Karpas-422 (cell line): ENCODE measurements at regions not wholly inside any gene's neighbourhood (a gene's known extent, or its start where the extent isn't known, plus 50 kb on each side); places are given as distances from the start of the nearest gene placed in this dataset.
"Not testable (repeated sequence)": the region's sequence is repeated elsewhere in the genome, so short reads cannot be mapped to it uniquely, and the experiment has no call there.

Experiments used
- DNase-seq: peaks from one replicate; pipeline ENCODE4 v3.0.0-alpha.2; 2015
- H2AFZ ChIP-seq: fragments of 200-600 bp; sonication (generic); 2 replicates; pipeline ENCODE4 v1.6.1; 2014; ENCODE audit warnings: antibody characterized with exemption, low read length, mixed read lengths
- H3K27ac ChIP-seq: fragments of 200-600 bp; sonication (generic); 2 replicates; pipeline ENCODE4 v1.5.1; 2014; ENCODE audit warnings: mild to moderate bottlenecking, low read length, moderate library complexity
- H3K27me3 ChIP-seq: fragments of 200-600 bp; sonication (generic); 2 replicates; pipeline ENCODE4 v1.6.1; 2014; ENCODE audit warnings: low read length, mixed read lengths
- H3K36me3 ChIP-seq: fragments of 200-600 bp; sonication (generic); 2 replicates; pipeline ENCODE4 v1.6.1; 2014; ENCODE audit warnings: low read length, mixed read lengths; ENCODE audit not compliant: insufficient read depth
- H3K4me1 ChIP-seq: fragments of 200-600 bp; sonication (generic); 2 replicates; pipeline ENCODE4 v1.6.1; 2014; ENCODE audit warnings: mild to moderate bottlenecking, low read length, mixed read lengths
- H3K4me2 ChIP-seq: fragments of 200-600 bp; sonication (generic); 2 replicates; pipeline ENCODE4 v1.6.1; 2014; ENCODE audit warnings: low read length, low read depth, mild to moderate bottlenecking; ENCODE audit not compliant: poor library complexity, severe bottlenecking
- H3K4me3 ChIP-seq: fragments of 200-600 bp; sonication (generic); 2 replicates; pipeline ENCODE4 v1.5.1; 2014; ENCODE audit warnings: mild to moderate bottlenecking, antibody characterized with exemption, low read length, mixed read lengths
- H3K79me2 ChIP-seq: fragments of 200-600 bp; sonication (generic); 2 replicates; pipeline ENCODE4 v1.6.1; 2014; ENCODE audit warnings: mild to moderate bottlenecking, low read length, mixed read lengths
- H3K9ac ChIP-seq: fragments of 200-600 bp; sonication (generic); 2 replicates; pipeline ENCODE4 v1.6.0; 2014; ENCODE audit warnings: low read length
- H3K9me2 ChIP-seq: fragments of 200-600 bp; sonication (generic), shearing (Covaris generic); replicated peaks from 2 replicates; pipeline ENCODE4 v1.6.0; 2014; ENCODE audit warnings: mild to moderate bottlenecking, low read length, moderate library complexity; ENCODE audit not compliant: insufficient read depth
- H3K9me3 ChIP-seq: fragments of 300-700, 200-600 bp; sonication (generic); 2 replicates; pipeline ENCODE4 v1.6.1; 2014; ENCODE audit warnings: low read length, mixed read lengths
- H4K20me1 ChIP-seq: fragments of 200-600 bp; sonication (generic); 2 replicates; pipeline ENCODE4 v1.6.1; 2014; ENCODE audit warnings: mild to moderate bottlenecking, antibody characterized with exemption, low read length, low read depth; ENCODE audit not compliant: insufficient read depth

DNA sequence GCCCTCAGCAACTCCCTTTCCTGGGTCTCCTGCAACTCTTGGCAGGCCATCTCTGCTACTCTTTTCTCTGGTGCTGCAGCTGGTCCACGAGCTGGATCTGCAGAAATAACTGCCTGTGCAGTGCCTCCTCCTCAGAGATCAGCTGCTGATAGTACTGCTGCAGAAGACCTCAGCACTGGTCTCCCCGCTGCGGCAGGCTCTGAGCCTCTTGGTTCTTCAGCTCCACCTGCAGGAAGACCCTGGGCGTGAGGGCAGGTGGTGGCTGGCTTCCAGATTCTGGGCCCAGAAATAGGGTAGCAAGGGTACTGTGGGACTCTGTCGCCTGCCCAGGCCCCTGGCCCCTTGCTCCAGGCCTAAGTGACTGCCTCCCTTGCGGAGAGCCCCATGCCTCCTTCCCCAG is 79.7 kb upstream of the C2CD4B start:
- Histone ChIP-seq H3K9me3 (no peaks in the 10 kb centered on the region), H3K79me2 (no peaks in the 10 kb centered on the region), H3K9me2 (no peaks in the 10 kb centered on the region), H3K27ac (no peak overlapping the region), H3K4me2 (no peak overlapping the region), H3K9ac (no peak overlapping the region), H3K4me3 (no peak overlapping the region), H3K36me3 (0 out of 2 replicates have a peak, but pooled peaks cover 3% of the 10 kb centered on the region), H3K4me1 (no peaks in the 10 kb centered on the region), H4K20me1 (no peaks in the 10 kb centered on the region), H3K27me3 (no peaks in the 10 kb centered on the region), H2AFZ (no peak overlapping the region)
- DNase-seq = no peak

DNA sequence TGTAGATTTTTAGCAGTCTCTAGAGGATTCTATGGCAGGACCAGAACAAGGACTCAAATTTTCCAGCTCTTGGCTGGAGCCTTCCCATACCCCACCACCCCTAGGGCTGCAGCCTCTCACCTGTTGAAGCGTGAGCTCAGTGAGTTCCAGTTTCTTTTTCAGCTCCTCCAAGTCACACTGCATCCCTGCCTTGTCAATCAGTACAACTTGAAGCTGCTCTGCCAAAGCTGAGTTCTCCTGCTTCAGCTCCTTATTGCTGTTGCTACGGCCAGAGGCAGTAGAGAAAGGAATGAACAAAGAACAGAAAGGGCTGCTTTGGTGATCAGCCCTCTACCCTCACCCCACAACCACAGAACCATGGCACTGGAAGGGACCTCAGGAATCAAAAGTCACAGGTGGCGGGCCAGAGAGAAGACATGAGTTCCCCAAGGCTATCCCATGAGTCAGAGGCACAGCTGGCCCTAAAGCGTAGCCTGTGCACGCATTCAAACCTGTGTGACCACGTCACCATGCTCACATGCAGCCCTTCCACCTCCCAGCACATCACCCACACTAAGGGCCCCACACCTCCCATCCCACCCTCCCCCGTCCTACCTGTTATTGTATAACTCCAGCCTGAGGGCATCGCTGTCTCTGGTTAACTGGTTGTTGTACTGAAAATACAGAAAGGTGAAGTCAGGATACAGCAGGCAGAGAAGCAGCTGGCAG is 83.3 kb upstream of the C2CD4B start:
- Histone ChIP-seq H3K9me3 (no peaks in the 10 kb centered on the region), H3K4me3 (no peak overlapping the region), H3K4me2 (no peak overlapping the region), H3K27ac (no peak overlapping the region), H3K27me3 (no peaks in the 10 kb centered on the region), H3K9me2 (no peaks in the 10 kb centered on the region), H3K4me1 (no peaks in the 10 kb centered on the region), H2AFZ (no peak overlapping the region), H3K36me3 (no peaks in the 10 kb centered on the region), H3K79me2 (no peaks in the 10 kb centered on the region), H3K9ac (no peak overlapping the region), H4K20me1 (no peaks in the 10 kb centered on the region)
- DNase-seq = no peak

DNA sequence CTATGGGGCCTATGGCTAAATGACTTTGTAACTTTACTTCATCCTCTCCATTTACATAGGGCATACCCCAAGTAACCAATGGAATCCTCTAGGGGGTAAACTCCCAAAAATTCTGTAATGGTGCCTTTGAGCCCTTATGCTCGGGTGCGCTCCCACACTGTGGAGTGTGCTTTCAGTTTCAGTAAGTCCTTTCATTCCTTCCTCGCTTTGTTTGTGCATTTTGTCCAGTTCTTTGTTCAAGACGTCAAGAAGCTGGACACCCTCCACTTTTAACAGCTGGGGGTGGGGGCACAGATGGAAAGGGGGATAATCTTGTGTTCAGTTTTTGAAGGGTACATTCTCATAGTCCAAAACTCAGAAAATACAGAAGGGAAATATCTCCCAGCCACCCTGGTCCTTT is 84.4 kb upstream of the C2CD4B start:
- Histone ChIP-seq H4K20me1 (no peaks in the 10 kb centered on the region), H3K4me2 (no peak overlapping the region), H3K79me2 (no peaks in the 10 kb centered on the region), H3K9ac (no peak overlapping the region), H3K4me1 (no peaks in the 10 kb centered on the region), H3K9me3 (no peaks in the 10 kb centered on the region), H3K36me3 (no peaks in the 10 kb centered on the region), H3K4me3 (no peak overlapping the region), H3K27me3 (no peaks in the 10 kb centered on the region), H3K27ac (no peak overlapping the region), H2AFZ (no peak overlapping the region), H3K9me2 (no peaks in the 10 kb centered on the region)
- DNase-seq = no peak

DNA sequence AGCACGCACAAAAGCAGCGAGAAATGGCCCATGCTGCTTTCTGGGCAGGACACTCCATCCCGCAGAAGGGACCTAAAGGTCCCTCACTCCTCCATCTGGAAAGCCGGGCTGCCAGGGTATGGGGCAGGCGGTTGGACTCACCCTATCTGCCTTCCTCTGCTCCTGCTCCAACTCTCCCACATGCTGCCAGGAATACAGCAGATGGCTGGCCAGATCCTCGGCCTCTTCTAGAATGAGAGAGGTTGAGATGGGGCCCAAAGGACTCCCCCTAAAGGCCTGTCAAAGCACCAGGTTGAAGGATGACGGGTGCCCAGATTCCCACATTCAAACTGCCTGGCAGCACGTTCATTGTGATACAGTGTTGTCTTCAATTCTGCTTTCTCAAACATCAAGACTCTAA is 85.1 kb upstream of the C2CD4B start:
- no peak overlapping the region for H2AFZ ChIP-seq
- no peaks in the 10 kb centered on the region for H3K36me3 ChIP-seq
- no peaks in the 10 kb centered on the region for H3K4me1 ChIP-seq
- H3K4me2 ChIP-seq = no peak overlapping the region
- DNase-seq = no peak
- H3K27me3 ChIP-seq = no peaks in the 10 kb centered on the region
- H3K27ac ChIP-seq = no peak overlapping the region
- no peaks in the 10 kb centered on the region for H3K79me2 ChIP-seq
- no peak overlapping the region for H3K9ac ChIP-seq
- H3K9me2 ChIP-seq = no peaks in the 10 kb centered on the region
- H4K20me1 ChIP-seq = no peaks in the 10 kb centered on the region
- H3K4me3 ChIP-seq = no peak overlapping the region
- no peaks in the 10 kb centered on the region for H3K9me3 ChIP-seq

DNA sequence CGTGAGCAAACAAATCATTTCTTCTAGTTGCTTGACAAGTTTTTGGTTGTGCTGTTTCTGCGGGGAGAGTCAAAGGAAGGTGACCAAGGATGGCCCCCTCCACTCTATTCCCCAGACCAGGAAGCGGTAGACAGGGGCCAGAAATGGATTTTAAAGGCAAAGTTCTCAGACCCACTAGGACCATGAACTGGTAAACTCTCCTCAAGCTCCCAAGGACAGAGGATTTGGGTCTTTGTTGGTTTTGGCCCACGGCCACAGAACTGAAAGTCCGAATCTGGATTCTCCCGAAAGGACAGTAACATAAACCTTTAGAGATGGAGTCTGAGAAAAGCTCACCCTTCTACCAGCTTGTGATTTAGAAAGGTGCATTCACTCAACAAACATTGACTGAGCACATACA is 85.9 kb upstream of the C2CD4B start:
- H4K20me1 ChIP-seq = no peaks in the 10 kb centered on the region
- no peak overlapping the region for H2AFZ ChIP-seq
- no peaks in the 10 kb centered on the region for H3K4me1 ChIP-seq
- no peak for DNase-seq
- no peak overlapping the region for H3K4me3 ChIP-seq
- no peaks in the 10 kb centered on the region for H3K9me3 ChIP-seq
- H3K4me2 ChIP-seq = no peak overlapping the region
- no peak overlapping the region for H3K9ac ChIP-seq
- H3K27ac ChIP-seq = no peak overlapping the region
- no peaks in the 10 kb centered on the region for H3K36me3 ChIP-seq
- H3K27me3 ChIP-seq = no peaks in the 10 kb centered on the region
- no peaks in the 10 kb centered on the region for H3K9me2 ChIP-seq
- no peaks in the 10 kb centered on the region for H3K79me2 ChIP-seq

DNA sequence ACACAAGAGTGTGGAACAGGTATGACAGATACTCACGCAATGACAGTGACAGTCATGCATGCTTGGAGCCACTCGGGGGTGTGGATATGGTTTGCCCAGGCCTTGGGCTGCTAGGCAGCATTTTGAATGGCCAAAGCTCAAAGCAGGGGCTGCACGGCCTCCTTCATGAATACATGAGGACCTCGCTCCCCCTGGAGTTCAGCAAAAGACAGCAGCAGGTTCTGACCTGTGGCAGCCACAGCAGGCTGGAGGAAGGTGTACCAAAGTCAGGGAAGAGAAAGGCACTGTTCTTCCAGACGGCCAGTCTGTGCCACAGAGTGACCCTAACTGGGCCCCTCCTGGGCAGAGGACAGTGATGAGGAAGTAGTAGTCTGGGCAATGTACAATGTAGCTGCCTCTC is 88.2 kb upstream of the C2CD4B start:
- Histone ChIP-seq H3K27me3 (no peaks in the 10 kb centered on the region), H3K27ac (no peak overlapping the region), H3K79me2 (no peaks in the 10 kb centered on the region), H3K9ac (no peak overlapping the region), H4K20me1 (no peaks in the 10 kb centered on the region), H3K9me3 (no peaks in the 10 kb centered on the region), H3K9me2 (no peaks in the 10 kb centered on the region), H3K4me2 (no peak overlapping the region), H3K4me3 (no peak overlapping the region), H2AFZ (no peak overlapping the region), H3K4me1 (no peaks in the 10 kb centered on the region), H3K36me3 (no peaks in the 10 kb centered on the region)
- DNase-seq = no peak

DNA sequence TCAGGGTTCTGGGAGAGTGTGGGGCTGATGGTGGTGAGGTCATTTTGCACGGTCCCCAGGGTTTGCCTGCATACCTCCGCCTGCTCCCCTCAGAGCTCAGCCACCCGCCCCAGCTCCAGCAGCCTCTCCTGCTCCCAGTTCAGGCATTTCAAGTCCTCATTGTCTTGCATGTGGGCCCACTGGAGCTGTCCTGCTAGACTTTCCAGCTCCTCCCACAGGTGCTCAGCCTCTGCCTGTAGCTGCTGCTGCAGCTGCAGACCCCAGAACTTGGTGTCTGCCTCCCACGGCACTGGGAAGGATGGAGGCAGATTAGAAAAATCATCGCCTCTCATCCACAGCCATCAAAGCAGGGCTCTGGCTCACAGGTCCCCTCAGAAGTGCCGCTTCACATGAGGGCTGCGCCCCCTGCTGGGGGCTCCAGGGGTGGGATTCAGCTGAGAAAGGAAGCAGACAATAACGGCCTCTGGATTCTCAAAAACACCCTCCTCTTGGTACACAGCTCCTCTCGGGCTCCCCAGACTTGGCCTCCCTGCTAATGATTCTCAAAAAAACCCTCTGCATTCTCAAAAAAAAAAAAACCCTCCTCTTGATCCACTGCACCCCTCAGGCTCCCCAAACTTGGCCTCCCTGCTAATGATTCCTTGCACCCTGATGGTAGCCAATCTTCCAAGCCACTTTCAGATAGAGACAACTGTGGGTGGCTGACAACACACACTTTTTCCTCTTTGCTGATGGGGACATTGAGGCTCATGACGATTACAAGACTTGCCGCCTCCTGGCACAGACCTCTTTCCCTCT is 89.3 kb upstream of the C2CD4B start:
- H4K20me1 ChIP-seq = no peaks in the 10 kb centered on the region
- no peaks in the 10 kb centered on the region for H3K9me2 ChIP-seq
- no peak overlapping the region for H2AFZ ChIP-seq
- no peaks in the 10 kb centered on the region for H3K36me3 ChIP-seq
- no peak overlapping the region for H3K9ac ChIP-seq
- H3K4me3 ChIP-seq = no peak overlapping the region
- H3K4me2 ChIP-seq = no peak overlapping the region
- H3K27ac ChIP-seq = no peak overlapping the region
- no peaks in the 10 kb centered on the region for H3K9me3 ChIP-seq
- no peaks in the 10 kb centered on the region for H3K27me3 ChIP-seq
- H3K4me1 ChIP-seq = no peaks in the 10 kb centered on the region
- no peaks in the 10 kb centered on the region for H3K79me2 ChIP-seq
- DNase-seq = peak; percentile 85

DNA sequence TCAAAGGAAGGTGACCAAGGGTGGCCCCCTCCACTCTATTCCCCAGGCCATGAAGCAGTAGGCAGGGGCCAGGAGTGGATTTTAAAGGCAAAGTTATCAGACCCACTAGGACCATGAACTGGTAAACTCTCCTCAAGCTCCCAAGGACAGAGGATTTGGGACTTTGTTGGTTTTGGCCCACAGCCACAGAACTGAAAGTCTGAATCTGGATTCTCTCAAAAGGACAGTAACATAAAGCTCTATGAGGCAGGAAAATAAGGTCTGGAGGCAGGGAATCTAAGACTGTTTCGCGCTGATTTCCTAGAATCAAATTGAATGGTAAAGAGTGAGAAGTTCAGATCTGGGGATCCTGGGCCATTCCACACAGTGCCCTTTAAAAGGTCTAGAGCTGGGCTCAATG is 91.3 kb upstream of the C2CD4B start:
- DNase-seq, H4K20me1 ChIP-seq, H3K4me2 ChIP-seq, H3K79me2 ChIP-seq, H3K9me2 ChIP-seq, H3K9me3 ChIP-seq, H3K27me3 ChIP-seq, H3K9ac ChIP-seq, H3K4me3 ChIP-seq, H3K4me1 ChIP-seq, H3K36me3 ChIP-seq, H2AFZ ChIP-seq, H3K27ac ChIP-seq: not testable (repeated sequence)
